ENCODE measurements at regions not wholly inside any gene's neighbourhood (a gene's known extent, or its start where the extent isn't known, plus 50 kb on each side); places are given as distances from the start of the nearest gene placed in this dataset.

DNA sequence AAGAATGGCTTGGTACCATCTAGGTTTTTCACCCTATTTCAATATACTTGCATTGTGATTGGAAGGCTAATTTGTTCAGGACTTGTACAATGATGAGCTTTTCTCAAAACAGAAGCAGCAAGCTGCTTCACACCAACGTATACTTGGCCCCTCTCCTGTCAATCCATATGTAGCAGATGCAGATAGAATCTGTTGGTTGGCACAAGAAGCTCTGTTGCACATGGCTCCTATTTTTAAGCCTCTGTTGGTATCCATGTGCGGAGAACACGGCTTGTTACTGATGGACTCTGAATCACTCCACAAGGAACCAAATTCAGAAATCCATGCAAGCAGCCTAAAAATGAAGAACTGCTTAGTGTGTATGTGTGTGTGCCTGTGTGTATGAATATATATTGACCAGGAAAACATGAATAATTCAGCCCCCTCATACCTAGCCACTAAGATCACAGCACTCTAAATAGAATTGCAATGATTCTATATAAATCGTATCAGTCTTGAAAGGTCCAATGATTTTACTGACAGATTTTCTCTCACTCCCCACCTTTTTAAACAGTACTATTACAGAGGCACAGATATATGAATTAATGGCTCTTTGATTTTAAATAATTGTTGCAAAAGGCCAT lies 258.4 kb upstream of the DPYD start:
- Histone ChIP-seq H3K36me3 (replicated peaks in 1 of 2) (no peaks in the 10 kb centered on the region), H3K4me3 (no peak overlapping the region), H3K9me3 (replicated peaks in 1 of 3) (no peaks in the 10 kb centered on the region), H3K4me1 (replicated peaks in 1 of 2) (no peaks in the 10 kb centered on the region), H3K27ac (no peak overlapping the region), H3K27me3 (no peaks in the 10 kb centered on the region)
- 69 to 78% (median 74%) methylated on average over 4 of the region's 4 CpGs for WGBS, 4 donors
- no peak for DNase-seq
- TF ChIP-seq POLR2A (IDR thresholded peaks at IDR 0.05) = no peak
- intact Hi-C loops (cut with DNase I) = no loop called here

DNA sequence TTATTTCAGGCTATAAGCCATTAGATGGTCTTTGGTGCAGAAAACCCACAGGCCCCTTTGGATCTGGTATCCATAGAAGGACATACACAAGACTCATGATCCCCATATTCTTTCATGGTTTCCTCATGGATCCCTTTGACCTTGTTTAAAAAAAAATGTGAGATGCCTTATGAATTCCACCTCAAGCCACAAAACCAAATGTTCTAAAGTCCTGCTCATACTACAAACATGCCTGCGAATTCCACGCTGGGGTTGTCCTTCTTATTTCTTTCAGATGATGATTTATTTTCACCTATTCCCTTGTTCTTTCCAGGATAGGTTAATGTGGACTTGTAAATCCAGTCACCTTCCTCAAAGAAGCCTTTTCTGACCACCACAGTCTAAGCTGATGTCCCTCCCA lies 256.9 kb upstream of the DPYD start:
- 61 to 89% (median 80%) methylated on average over 2 of the region's 2 CpGs for WGBS, 4 donors
- TF ChIP-seq, protein P1, sequence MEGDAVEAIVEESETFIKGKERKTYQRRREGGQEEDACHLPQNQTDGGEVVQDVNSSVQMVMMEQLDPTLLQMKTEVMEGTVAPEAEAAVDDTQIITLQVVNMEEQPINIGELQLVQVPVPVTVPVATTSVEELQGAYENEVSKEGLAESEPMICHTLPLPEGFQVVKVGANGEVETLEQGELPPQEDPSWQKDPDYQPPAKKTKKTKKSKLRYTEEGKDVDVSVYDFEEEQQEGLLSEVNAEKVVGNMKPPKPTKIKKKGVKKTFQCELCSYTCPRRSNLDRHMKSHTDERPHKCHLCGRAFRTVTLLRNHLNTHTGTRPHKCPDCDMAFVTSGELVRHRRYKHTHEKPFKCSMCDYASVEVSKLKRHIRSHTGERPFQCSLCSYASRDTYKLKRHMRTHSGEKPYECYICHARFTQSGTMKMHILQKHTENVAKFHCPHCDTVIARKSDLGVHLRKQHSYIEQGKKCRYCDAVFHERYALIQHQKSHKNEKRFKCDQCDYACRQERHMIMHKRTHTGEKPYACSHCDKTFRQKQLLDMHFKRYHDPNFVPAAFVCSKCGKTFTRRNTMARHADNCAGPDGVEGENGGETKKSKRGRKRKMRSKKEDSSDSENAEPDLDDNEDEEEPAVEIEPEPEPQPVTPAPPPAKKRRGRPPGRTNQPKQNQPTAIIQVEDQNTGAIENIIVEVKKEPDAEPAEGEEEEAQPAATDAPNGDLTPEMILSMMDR (IDR thresholded peaks at IDR 0.05) = no peak
- TF ChIP-seq POLR2A (IDR thresholded peaks at IDR 0.05) = no peak
- DNase-seq = no peak
- Histone ChIP-seq H3K27ac (no peak overlapping the region), H3K36me3 (replicated peaks in 1 of 2) (no peaks in the 10 kb centered on the region), H3K4me3 (no peak overlapping the region), H3K9me3 (replicated peaks in 1 of 3) (no peaks in the 10 kb centered on the region), H3K4me1 (replicated peaks in 1 of 2) (no peaks in the 10 kb centered on the region), H3K27me3 (no peaks in the 10 kb centered on the region)
- intact Hi-C loops (cut with DNase I) = no loop called here

DNA sequence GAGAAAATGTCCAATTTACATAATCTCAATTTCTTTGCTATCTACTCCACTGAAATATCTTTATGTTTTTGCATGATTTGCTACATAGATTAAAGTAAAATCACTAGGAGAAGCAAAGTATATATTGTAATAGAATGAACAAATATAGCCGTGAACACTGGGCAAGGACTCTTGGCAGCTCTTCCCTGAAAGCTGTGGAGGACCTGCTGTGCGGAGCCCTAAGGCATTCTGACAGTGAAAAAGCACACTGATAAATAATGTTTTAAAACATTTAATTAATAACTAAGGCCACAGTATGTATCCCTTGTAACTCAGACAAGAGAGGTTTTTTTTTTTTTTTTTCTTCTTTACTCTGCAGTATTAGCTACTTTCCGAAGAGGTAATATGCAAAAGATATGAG lies 256.1 kb upstream of the DPYD start:
- Histone ChIP-seq H3K9me3 (replicated peaks in 1 of 3) (no peaks in the 10 kb centered on the region), H3K27ac (no peak overlapping the region), H3K4me3 (no peak overlapping the region), H3K27me3 (no peaks in the 10 kb centered on the region), H3K4me1 (replicated peaks in 1 of 2) (no peaks in the 10 kb centered on the region), H3K36me3 (replicated peaks in 1 of 2) (no peaks in the 10 kb centered on the region)
- intact Hi-C loops (cut with DNase I) = no loop called here
- TF ChIP-seq, protein P1 (IDR thresholded peaks at IDR 0.05) = no peak
- TF ChIP-seq POLR2A (IDR thresholded peaks at IDR 0.05) = no peak
- DNase-seq = no peak
- 70 to 81% (median 76%) methylated on average over 3 of the region's 3 CpGs for WGBS, 4 donors

DNA sequence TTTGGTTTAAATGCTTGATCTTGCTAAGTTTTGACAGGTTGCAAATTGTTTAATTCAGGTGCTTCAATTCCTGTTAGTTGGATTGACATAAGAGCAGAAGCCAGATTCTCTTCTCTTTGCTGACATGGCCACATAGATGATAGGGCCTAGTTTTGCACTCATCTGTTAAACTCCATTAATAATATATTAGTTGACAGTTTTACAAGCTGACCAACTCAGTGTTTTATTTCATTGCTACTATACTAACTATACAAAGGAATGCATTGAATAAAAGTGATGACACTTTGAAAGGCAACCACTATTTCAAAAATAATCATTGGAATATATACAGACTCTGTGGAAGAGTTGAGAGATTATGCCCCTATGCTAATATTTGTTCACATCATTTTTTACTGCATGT lies 255.6 kb upstream of the DPYD start:
- TF ChIP-seq POLR2A (IDR thresholded peaks at IDR 0.05) = no peak
- TF ChIP-seq, protein P1 (IDR thresholded peaks at IDR 0.05) = no peak

DNA sequence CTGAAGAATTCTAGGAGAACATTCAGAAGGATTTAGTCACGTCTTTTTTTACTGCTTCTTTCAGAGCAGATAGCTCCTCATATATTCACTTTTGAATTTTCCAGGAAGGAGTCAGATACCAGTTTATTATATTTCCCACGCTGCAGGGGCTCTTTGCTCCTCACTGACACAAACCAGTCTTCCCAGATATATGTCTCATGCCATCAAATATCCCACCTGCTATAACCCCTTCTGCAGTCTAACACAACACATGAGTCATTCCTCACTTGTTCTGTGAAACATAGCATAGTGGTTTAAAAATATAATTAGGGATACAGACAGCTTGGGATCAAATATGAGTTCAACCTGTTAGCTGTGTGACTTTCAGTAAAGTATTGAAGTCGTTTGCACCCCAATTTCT lies 251.7 kb upstream of the DPYD start:
- TF ChIP-seq POLR2A (IDR thresholded peaks at IDR 0.05) = no peak
- TF ChIP-seq, protein P1 (IDR thresholded peaks at IDR 0.05) = no peak
- no peak overlapping the region for H3K4me3 ChIP-seq
- WGBS, 4 donors = 46 to 60% (median 47%) methylated on average over 3 of the region's 3 CpGs
- H3K36me3 ChIP-seq (replicated peaks in 1 of 2) = no peaks in the 10 kb centered on the region
- no peaks in the 10 kb centered on the region for H3K9me3 ChIP-seq (replicated peaks in 1 of 3)
- H3K4me1 ChIP-seq (replicated peaks in 1 of 2) = no peaks in the 10 kb centered on the region
- H3K27ac ChIP-seq = no peak overlapping the region
- no peak for DNase-seq
- no peaks in the 10 kb centered on the region for H3K27me3 ChIP-seq
- intact Hi-C loops (cut with DNase I) = no loop called here

More for the DNA sequence above, 255.6 kb upstream of the DPYD start:
- Histone ChIP-seq H3K27me3 (no peaks in the 10 kb centered on the region), H3K4me1 (replicated peaks in 1 of 2) (no peaks in the 10 kb centered on the region), H3K36me3 (replicated peaks in 1 of 2) (no peaks in the 10 kb centered on the region), H3K4me3 (no peak overlapping the region), H3K9me3 (replicated peaks in 1 of 3) (no peaks in the 10 kb centered on the region), H3K27ac (no peak overlapping the region)
- DNase-seq = no peak
- intact Hi-C loops (cut with DNase I) = no loop called here

Data from adrenal gland (tissue), 9 donors.